Calu3 (cell line): ENCODE measurements at regions not wholly inside any gene's neighbourhood (a gene's known extent, or its start where the extent isn't known, plus 50 kb on each side); places are given as distances from the start of the nearest gene placed in this dataset.
"Not testable (repeated sequence)": the region's sequence is repeated elsewhere in the genome, so short reads cannot be mapped to it uniquely, and the experiment has no call there.

Experiments
- BruUV-seq: library from RNA; stranded (reverse); fragments of 400-500 nt; replicated peaks from 2 replicates; lab custom pipeline; 2021; lab: Mats Ljungman, UMichigan
- CTCF ChIA-PET: fragments of 300-600 bp; sonication (Branson Sonifier 250); formaldehyde crosslinking; loops from one replicate; lab custom pipeline; 2022; ENCODE audit warnings: antibody characterized with exemption; lab: Charles Lee
- DNase-seq: peaks from one replicate; pipeline ENCODE4 v3.0.0; 2022
- H3K27ac Mint-ChIP-seq: one replicate; pipeline ENCODE4 v1.8.0; 2022; ENCODE audit warnings: mixed read lengths; ENCODE audit not compliant: unreplicated experiment
- H3K27me3 Mint-ChIP-seq: one replicate; pipeline ENCODE4 v1.8.0; 2022; ENCODE audit warnings: mixed read lengths; ENCODE audit not compliant: unreplicated experiment
- H3K36me3 Mint-ChIP-seq: one replicate; pipeline ENCODE4 v1.8.0; 2022; ENCODE audit warnings: mild to moderate bottlenecking, moderate library complexity, mixed read lengths; ENCODE audit not compliant: insufficient read depth, unreplicated experiment
- H3K4me1 Mint-ChIP-seq: one replicate; pipeline ENCODE4 v1.8.0; 2022; ENCODE audit warnings: mild to moderate bottlenecking, low read depth, mixed read lengths; ENCODE audit not compliant: unreplicated experiment
- H3K4me3 Mint-ChIP-seq: one replicate; pipeline ENCODE4 v1.8.0; 2022; ENCODE audit warnings: mild to moderate bottlenecking, low read depth, moderate library complexity, mixed read lengths; ENCODE audit not compliant: unreplicated experiment
- H3K9me3 Mint-ChIP-seq: one replicate; pipeline ENCODE4 v1.8.0; 2022; ENCODE audit warnings: low read depth, mixed read lengths; ENCODE audit not compliant: unreplicated experiment
- CTCF ChIP-seq: fragments of 200-600 bp; IDR thresholded peaks from one replicate; pipeline ENCODE4 v1.8.0; 2022; ENCODE audit warnings: antibody characterized with exemption; ENCODE audit not compliant: unreplicated experiment
- intact Hi-C: fragments of 100-400 bp; cut with micrococcal nuclease; formaldehyde crosslinking; loops from one replicate; pipeline ENCODE4 v1.10.0; 2022; ENCODE audit not compliant: unreplicated experiment

DNA sequence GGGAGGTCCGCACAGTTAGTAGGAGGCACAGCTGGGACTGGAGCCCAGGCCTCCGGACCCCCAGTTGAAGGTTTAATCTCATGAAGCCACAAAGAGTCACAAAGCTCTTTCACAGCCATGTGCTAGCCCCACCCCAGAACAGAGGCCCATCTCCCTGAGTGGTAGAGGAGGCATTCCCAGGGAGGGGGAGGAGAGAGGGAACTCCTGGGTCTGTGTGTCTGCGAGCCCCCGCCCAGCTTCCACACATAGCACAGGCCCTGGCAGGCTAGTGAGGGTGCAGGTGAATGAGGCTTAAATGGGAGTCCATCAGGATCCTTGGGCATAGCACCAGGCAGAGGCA is 197.8 kb downstream of the MATN1 start:
- Mint-ChIP-seq H3K27ac (no peak overlapping the region), H3K9me3 (no peaks in the 10 kb centered on the region), H3K27me3 (peaks cover 17% of the 10 kb centered on the region), H3K36me3 (no peaks in the 10 kb centered on the region), H3K4me3 (no peak overlapping the region), H3K4me1 (no peaks in the 10 kb centered on the region)
- BruUV-seq, result no TSS peak
- DNase-seq, result no peak
- no peak for TF ChIP-seq CTCF
- CTCF ChIA-PET, result interaction anchor here (0.9 kb wide), 1 partner anchor 144 kb away, joined by 4 read pairs; no protein-coding TSS in a partner anchor
- intact Hi-C loops, result no loop called here

GRCh38 chr1:30524840-30525617 is 198.4 kb downstream of the MATN1 start:
- DNase-seq, result no peak
- H3K4me3 Mint-ChIP-seq, result no peak overlapping the region
- CTCF ChIA-PET, result interaction anchor here (0.7 kb wide), 1 partner anchor 51 kb away, joined by 3 read pairs; no protein-coding TSS in a partner anchor
- BruUV-seq, result no TSS peak
- H3K27ac Mint-ChIP-seq, result no peak overlapping the region
- no peaks in the 10 kb centered on the region for H3K4me1 Mint-ChIP-seq
- intact Hi-C loops, result no loop called here
- no peaks in the 10 kb centered on the region for H3K36me3 Mint-ChIP-seq
- peaks cover 17% of the 10 kb centered on the region for H3K27me3 Mint-ChIP-seq
- no peaks in the 10 kb centered on the region for H3K9me3 Mint-ChIP-seq
- TF ChIP-seq CTCF, result no peak

GRCh38 chr1:30524025-30524555 is 199.3 kb downstream of the MATN1 start:
- H3K36me3 Mint-ChIP-seq, BruUV-seq, H3K4me3 Mint-ChIP-seq, intact Hi-C loops, CTCF ChIA-PET, H3K9me3 Mint-ChIP-seq, DNase-seq, H3K4me1 Mint-ChIP-seq, H3K27ac Mint-ChIP-seq: not testable (repeated sequence)
- H3K27me3 Mint-ChIP-seq, result peaks cover 17% of the 10 kb centered on the region

GRCh38 chr1:30523055-30524020 is 200.0 kb downstream of the MATN1 start:
- Mint-ChIP-seq H3K36me3 (no peaks in the 10 kb centered on the region), H3K4me1 (no peaks in the 10 kb centered on the region), H3K4me3 (no peak overlapping the region), H3K27ac (no peak overlapping the region), H3K27me3 (peaks cover 17% of the 10 kb centered on the region), H3K9me3 (no peaks in the 10 kb centered on the region)
- no peak for DNase-seq
- intact Hi-C loops, result no loop called here
- CTCF ChIA-PET, result no interaction called here
- no TSS peak for BruUV-seq
- no peak for TF ChIP-seq CTCF
